ENCODE measurements at regions not wholly inside any gene's neighbourhood (a gene's known extent, or its start where the extent isn't known, plus 50 kb on each side); places are given as distances from the start of the nearest gene placed in this dataset.

GRCh38 chrX:139112432-139112831 is 400.9 kb upstream of the FGF13 start:
- DNase-seq: no peak

GRCh38 chrX:139106069-139106468 is 394.6 kb upstream of the FGF13 start:
- DNase-seq: no peak

GRCh38 chrX:139094671-139095592 is 383.4 kb upstream of the FGF13 start:
- DNase-seq: no peak

- no peak for DNase-seq
Measured at GRCh38 chrX:139093201-139093600, 381.7 kb upstream of the FGF13 start.

- DNase-seq: no peak
Measured at GRCh38 chrX:139091878-139092277, 380.4 kb upstream of the FGF13 start.

GRCh38 chrX:139091066-139091465 is 379.5 kb upstream of the FGF13 start:
- DNase-seq: no peak

- DNase-seq: no peak
Measured at GRCh38 chrX:139086246-139086645, 374.7 kb upstream of the FGF13 start.

GRCh38 chrX:139085404-139085803 is 373.9 kb upstream of the FGF13 start:
- DNase-seq: no peak

- DNase-seq: no peak
Measured at GRCh38 chrX:139083191-139083590, 371.7 kb upstream of the FGF13 start.

- DNase-seq: no peak
Measured at GRCh38 chrX:139081965-139082364, 370.4 kb upstream of the FGF13 start.

GRCh38 chrX:139079789-139080188 is 368.3 kb upstream of the FGF13 start:
- DNase-seq: no peak

GRCh38 chrX:139078761-139079280 is 367.3 kb upstream of the FGF13 start:
- DNase-seq: no peak

GRCh38 chrX:139078342-139078741 is 366.8 kb upstream of the FGF13 start:
- DNase-seq: no peak

GRCh38 chrX:139077281-139078250 is 366.0 kb upstream of the FGF13 start:
- no peak for DNase-seq

GRCh38 chrX:139063364-139063763 is 351.8 kb upstream of the FGF13 start:
- DNase-seq: no peak

- no peak for DNase-seq
Measured at GRCh38 chrX:139058831-139059495, 347.4 kb upstream of the FGF13 start.

GRCh38 chrX:139052461-139052860 is 340.9 kb upstream of the FGF13 start:
- no peak for DNase-seq

GRCh38 chrX:139049465-139049864 is 337.9 kb upstream of the FGF13 start:
- no peak for DNase-seq

GRCh38 chrX:139044680-139045079 is 333.2 kb upstream of the FGF13 start:
- DNase-seq: no peak

GRCh38 chrX:139039041-139039440 is 327.5 kb upstream of the FGF13 start:
- no peak for DNase-seq

- no peak for DNase-seq
Measured at GRCh38 chrX:139026811-139027210, 315.3 kb upstream of the FGF13 start.

GRCh38 chrX:139026406-139026805 is 314.9 kb upstream of the FGF13 start:
- DNase-seq: no peak

GRCh38 chrX:139025816-139026215 is 314.3 kb upstream of the FGF13 start:
- DNase-seq: no peak
